GM18861 (cell line): ENCODE measurements at regions not wholly inside any gene's neighbourhood (a gene's known extent, or its start where the extent isn't known, plus 50 kb on each side); places are given as distances from the start of the nearest gene placed in this dataset.

Experiments
- ATAC-seq: cut with Tn5 transposase; IDR thresholded peaks from one replicate; pipeline ENCODE4 v1.9.1; 2021; ENCODE audit not compliant: unreplicated experiment

DNA sequence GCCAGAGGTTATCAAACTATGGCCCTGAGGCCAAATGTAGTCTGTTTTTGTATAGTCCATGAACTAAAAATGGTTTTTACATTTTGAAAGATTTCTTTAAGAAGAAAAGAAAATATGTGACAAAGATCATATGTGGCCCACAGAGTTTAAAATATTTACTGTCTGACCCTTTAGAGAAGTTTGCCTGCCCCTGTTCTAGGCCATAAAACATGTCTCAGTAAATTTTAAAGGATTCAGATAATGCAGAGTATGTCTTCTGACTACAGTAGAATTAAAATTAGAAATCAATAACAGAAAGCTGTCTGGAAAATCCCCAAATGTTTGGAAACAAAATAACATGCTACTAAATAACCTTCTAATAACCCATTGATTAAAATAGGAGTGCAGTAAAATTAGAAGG lies 86.3 kb downstream of the KCNRG start:
- ATAC-seq = no peak

DNA sequence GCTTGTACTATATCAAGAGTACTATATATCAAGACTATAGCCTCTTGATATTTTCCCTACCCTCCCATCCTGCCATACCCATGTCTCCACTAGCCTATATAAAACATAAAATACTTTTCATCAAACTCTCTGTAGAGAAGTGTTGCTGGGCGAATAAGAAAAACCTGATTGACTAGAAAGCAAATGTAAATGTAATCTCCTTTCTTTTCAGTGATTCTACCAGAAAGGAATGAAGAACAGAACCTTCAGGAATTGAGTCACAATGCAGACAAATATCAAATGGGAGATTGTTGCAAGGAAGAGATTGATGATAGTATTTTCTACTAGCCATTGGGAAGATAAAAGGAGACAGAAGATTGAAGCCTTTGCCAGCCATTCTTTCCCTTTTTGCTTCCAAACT lies 89.2 kb downstream of the KCNRG start:
- ATAC-seq = no peak

DNA sequence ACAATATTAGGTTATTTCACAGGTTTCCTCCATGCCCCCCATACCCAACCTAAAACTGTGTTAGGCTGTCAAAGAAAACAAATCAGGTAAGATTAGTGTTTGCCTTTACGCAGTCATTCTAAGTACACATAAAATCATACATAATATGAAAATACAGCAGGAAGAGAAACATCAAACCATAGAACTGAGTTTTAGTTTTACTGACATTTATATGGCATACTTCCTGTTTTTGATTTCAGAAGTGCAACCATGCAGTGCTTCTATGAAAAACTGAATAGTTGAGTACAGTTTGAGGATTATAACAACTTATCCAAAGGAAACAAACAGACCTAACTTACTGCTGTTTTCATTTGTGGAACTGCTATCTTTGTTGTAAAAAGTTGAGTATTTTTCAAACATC lies 91.3 kb downstream of the KCNRG start:
- ATAC-seq = peak; percentile 73

DNA sequence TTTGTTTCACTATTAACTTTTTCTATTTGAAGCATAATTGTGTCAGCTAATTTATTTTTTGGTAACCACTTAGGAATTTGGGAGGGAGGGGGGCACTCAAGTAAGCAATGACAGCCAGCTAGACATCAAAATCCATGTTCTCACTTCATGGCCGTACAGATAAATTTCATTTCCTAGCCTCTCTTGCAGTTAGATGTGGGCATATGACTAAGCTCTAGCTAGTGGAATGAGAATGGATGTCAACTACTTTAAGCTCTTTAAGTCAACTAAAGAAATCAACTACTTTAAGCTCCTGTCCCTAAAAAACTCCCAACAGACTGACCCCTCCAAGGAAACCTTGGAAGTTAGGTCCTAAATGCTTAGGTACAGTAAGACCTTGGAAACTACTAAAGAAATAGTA lies 92.0 kb downstream of the KCNRG start:
- ATAC-seq = no peak

DNA sequence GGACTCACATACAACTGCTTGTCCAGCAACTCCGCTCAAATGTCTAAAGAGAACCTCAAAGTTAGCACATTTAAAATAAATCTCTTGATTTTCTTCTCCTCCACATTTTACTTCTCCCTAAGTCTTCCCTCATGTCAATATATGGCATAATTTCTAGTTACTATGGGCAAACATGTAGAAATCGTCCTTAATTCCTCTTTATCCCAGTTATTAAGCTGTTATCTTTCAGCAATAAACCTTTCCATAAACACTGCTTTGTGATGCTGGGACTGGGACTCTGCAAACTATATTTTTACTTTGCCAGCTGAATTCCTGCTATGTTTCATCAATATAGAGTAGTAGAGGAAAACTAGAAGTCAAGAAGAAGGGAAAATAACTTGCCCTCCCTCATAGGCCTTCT lies 99.7 kb downstream of the KCNRG start:
- ATAC-seq = no peak

- ATAC-seq = no peak
Measured at GRCh38 chr13:50115695-50116094, 100.5 kb downstream of the KCNRG start.

DNA sequence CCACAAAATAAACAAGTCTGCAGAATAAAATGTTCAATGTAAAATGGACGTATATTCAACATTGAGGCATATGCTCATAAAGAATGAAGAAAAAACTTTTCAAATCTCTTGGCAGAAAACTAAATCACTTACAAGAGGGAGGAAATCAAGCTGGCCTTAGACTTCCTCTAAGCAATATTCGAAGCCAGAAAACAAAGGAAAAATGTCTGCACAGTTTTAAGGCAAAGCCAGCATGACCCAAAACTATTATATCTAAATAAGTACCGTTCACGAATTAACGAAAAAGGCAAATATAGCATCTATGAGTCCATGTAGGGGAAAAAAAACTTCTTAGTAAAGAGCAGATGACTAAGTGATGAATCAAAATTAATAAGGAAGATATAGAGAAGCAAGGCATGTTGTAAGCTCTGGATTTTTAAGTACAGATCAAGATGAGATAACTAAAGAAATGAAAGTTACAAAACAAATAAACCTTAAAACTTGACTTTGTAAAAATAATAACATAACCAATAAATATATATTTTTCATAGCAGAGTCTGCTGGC lies 101.3 kb downstream of the KCNRG start:
- ATAC-seq = no peak

DNA sequence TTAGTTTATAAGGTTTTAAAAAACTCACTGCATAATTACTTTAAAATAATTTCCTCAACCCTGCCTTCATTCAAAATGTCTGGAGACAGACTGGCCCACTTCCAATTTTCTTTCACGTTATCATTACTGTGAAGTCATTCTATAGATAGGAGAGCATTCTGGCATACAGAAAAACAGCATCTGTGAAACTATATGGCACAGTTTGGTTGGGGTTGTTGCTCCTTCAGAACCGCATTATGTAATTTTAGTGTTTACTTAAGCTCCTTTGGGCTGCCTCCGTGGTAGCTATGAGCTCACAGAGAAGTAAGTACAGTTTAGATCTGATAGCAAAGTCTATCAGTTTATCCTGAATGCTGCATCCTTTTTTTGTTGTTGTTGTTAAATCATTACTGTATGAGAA lies 104.3 kb downstream of the KCNRG start:
- ATAC-seq = no peak

DNA sequence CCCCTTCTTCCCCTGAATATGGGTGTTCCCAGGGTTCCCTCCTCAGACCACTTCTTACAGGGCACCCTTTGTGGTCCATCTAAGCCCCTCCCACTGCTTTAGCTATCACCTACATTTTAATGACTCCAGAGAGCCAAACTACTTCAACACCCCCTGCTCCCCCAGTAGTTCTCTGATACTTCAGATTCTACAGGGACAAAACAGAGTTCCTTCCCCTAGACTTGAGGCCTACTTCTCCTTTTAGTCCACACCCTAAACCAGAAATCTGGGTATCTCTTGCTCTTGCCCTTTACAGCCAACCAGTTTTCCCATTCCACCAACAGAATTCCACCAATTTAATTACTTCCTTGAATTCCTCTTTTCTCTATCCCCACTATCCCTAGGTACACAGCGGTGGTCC lies 107.2 kb downstream of the KCNRG start:
- ATAC-seq = no peak

DNA sequence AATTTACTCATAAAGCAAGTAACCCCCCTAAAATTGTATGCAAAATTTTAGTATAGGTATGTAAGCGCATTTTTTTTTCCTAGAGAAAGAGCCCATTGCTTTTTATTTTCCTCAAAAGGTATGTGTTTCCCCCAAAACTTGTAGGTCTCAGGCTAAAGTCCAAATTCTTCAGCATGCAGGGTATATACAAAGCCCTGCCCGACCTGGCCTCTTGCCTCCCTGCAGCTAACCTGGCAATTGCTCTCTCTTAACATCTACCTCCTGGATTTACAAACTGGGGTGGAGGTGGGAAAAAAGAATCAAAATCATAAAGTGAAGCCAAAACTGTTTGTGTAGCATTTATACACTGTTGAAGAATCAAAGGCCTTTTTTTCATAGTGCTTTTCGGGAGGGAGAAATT lies 107.8 kb downstream of the KCNRG start:
- no peak for ATAC-seq

GRCh38 chr13:50123515-50123861 lies 108.2 kb downstream of the KCNRG start:
- ATAC-seq = no peak

- peak; percentile 41 for ATAC-seq
Measured at GRCh38 chr13:50123862-50124535, 108.8 kb downstream of the KCNRG start.

GRCh38 chr13:50124536-50125303 lies 109.5 kb downstream of the KCNRG start:
- peak; percentile 20 for ATAC-seq

DNA sequence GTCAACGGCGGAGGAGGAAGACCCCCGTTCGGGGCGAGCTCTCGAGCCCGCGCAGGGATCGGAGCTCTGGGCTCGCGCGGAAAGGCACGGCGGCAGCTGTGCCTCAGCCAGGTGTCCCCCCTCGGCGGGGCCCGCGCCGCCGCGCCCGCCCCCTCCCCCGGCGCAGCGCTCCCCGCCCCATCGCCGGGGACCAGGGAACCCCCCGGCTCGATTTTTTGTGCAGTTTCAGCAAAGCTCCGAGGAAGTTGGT lies 110.0 kb downstream of the KCNRG start:
- ATAC-seq = no peak

- ATAC-seq = no peak
Measured at GRCh38 chr13:50125554-50126262, 110.5 kb downstream of the KCNRG start.

DNA sequence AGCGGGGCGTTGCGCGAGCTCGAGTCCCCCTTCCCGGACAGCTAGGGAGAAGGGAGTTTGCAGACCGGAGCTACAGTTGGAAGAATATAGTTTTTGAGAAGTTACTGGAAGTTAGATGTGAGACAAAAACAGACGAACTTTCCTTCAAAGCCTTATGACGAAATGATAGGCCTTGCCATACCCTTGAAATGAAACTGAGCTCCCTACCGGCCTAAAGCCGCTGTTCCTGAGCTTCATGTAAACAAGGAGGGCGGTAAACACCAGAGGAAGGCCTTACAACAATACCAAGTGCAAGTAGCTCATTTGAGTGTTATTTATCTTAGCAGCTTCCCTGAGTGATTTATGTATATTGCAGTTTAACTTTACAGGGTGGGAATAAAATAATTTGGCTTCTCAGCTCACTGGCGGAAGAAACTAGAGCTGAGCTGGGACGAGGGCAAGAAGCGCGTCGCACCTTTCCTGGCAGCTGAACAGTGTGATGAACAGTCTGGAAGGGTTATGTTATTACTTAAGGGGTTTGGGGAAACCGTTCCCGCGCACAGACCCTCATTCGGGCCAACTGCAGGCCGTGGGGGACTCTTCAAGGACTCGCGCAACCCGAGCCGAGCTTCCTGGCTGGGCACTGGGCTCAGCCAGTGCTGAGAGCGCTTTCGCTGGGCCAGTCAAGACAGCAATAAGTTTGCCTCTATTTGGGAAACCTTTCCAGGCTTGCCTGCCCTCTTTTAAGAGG lies 111.2 kb downstream of the KCNRG start:
- ATAC-seq = no peak

GRCh38 chr13:50126993-50127725 lies 111.9 kb downstream of the KCNRG start:
- ATAC-seq = no peak

DNA sequence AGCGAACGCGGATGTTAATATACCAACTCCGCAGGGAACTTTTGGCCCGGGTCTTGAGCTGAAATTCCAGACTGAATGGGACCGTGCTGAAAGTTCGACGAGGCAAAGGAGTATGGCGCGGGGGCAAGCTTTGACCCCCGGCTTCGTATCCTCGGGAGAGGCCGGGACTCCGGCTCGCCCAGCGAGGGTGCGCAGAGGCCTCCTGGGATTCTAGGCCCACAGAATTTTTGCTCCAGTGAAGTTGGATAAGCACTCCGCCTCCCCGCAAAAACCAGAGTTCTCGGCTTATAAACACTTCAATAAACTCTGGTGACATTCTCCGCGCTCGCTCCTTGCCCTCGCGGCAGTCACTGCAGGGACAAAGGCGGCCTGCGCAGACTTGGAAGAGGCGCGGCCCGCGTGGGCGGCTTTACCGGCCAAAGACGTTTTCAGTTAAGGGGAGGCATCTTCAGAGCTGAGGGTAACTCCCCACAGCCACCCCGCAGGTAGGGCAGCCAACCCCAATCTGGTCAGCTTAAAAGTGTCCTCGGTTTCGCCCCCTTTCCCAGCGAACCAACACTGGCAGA lies 112.6 kb downstream of the KCNRG start:
- ATAC-seq = no peak

DNA sequence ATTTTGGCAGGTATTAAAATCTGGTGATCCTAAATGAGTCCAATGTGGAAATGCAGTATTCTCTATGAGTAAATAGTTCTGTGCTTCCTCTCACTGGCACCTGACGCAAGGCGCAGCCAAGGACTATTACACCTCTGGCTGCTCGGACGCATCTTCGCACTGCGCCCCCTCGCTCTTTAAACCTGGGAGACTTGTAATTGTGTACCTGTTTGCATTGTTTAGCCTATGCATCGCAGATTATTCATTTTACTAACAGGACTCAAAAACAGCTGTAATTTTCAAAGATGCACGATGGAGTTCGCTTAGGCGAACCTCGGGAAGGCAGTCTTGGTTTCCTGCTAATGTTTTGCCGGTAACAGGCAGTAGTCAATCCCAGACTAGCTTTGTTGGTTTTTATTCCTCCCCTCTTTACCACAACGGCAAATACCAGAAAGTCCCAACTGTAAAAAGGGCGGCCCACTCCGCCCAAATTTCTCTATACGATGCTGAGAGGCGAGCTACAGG lies 113.2 kb downstream of the KCNRG start:
- no peak for ATAC-seq

DNA sequence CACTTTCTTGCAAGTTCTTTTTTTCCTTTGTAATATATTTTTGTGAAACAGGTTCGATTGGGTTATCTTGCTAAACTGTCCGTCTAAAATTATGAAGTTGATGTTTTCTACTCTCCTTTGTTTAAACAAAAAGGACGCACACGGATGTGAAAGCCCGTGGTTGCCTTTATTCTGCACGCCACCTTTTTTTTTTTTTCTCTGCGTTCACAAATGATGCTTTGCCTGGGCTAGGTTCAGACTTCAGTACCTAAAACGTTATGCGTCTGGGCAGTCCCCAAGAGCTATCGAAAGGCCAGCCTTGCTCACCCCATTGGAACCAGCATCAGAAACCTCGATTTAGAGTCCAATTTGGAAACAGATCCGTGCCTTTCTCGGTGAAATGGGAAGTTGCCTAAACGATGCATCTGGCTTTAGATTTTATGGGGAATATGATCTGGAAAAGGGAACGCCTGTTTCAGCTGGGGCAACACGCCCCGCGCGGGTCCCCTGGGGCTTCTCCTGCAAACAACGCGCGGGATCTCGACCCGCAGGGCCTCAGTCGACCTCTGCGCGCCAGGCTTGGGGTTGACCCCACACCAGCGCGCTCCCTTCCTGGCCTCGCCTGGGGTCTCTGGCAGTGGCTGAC lies 113.9 kb downstream of the KCNRG start:
- no peak for ATAC-seq
